Stimulated activated naive CD8-positive, alpha-beta T cell treated with anti-CD3 and anti-CD28 coated beads, Interleukin-15, Interleukin-2, amounts not matched to agents 100 U/mL and 50 U/mL, for 24 hours (primary cell): ENCODE measurements at regions not wholly inside any gene's neighbourhood (a gene's known extent, or its start where the extent isn't known, plus 50 kb on each side); places are given as distances from the start of the nearest gene placed in this dataset.

Source experiments
- ATAC-seq: fragments of 150-1000 bp; cut with Tn5 transposase; one replicate; pipeline ENCODE4 v1.10.0; 2021
- DNase-seq: peaks from one replicate; pipeline ENCODE4 v3.0.0; 2021

DNA sequence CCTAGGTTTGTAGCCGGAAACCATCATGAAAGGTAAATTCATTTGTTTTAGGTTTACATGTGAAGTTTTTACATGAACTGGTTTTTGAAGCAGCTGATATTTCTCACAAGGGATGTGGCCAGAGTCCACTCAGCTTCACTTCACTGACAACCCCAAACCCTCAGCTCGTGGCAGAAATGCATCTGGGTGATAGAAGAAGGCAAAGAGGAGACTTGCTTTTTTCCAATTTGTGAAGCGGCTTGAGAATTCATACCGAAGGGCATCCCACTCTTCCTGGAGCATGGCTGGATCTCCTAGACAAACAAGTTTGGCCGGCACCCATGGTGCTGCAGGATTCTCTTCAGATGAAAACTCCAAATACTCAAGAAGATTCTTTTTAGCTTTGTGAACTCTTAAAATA is 392.8 kb upstream of the CNR1 start:
- no peak for ATAC-seq
- DNase-seq, result no peak

DNA sequence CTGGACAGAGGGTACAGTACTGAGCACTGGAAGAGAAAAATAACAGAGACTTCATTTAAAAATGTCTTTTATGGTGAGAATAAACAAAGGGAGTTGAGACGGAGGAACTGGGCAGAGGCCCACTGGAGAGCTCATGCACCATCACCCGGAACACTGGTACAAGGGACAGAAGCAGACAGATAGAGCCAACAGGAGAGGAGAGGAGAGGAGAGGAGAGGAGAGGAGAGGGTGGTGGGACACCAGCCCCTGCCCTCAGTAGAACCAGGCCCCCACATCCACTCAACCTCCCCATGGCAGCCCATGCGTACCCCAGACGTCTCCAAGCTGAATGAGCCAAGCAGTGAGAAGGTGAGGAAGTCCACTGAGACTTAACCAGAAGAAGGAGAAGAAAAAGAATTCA is 390.5 kb upstream of the CNR1 start:
- DNase-seq, result no peak

GRCh38 chr6:88548891-88549505 is 382.9 kb upstream of the CNR1 start:
- DNase-seq (no peak), ATAC-seq (no peak)

More for the DNA sequence above, 390.5 kb upstream of the CNR1 start:
- ATAC-seq, result no peak

- ATAC-seq (peak; percentile 89), DNase-seq (no peak)
Measured at GRCh38 chr6:88547768-88548167, 381.6 kb upstream of the CNR1 start.

DNA sequence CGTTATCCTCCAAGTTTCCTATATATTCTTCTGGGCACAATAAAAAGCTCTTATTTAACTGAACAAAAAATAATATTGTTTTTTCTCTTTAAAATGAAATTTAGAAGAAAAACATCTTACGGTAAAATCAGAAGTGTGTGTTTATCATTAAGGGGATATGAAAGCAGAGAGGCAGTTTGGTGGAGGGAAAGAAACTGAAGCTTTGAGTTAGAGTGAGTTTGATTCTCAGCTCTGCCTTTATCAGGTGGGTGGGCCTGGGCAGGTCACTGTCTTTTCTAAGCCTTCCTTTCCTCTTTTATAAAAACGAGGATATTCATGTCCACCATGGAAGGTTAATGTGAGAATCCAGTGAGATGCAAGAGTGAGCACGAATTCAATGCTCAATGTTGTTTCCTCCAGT is 379.8 kb upstream of the CNR1 start:
- ATAC-seq (no peak), DNase-seq (no peak)

GRCh38 chr6:88544986-88545612 is 379.0 kb upstream of the CNR1 start:
- no peak for DNase-seq
- ATAC-seq, result no peak

DNA sequence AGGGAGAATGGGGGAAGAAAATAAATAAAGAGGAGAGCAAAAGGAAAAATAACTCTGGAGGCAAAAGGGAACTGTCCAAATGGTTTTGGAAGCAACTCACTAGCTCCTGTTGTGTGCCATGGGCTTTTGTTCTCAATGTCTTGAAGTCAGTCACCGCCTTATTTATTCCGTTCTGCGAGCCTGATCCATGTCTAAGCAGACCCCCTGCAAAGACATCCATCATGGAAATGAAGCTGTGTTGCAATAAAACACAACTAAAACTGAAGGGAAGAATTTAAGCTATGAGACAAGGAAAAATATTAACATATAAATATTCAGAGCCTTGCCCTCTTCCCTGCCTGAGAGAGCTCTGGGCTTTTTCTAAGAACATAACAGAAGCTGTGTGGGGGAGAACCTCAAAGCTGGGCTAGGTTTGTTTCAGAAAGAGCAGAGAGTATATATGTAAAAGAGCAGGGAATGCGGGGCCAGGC is 373.2 kb upstream of the CNR1 start:
- ATAC-seq (no peak), DNase-seq (no peak)

GRCh38 chr6:88538840-88539239 is 372.7 kb upstream of the CNR1 start:
- ATAC-seq (no peak), DNase-seq (no peak)

GRCh38 chr6:88538130-88538706 is 372.1 kb upstream of the CNR1 start:
- ATAC-seq (no peak), DNase-seq (no peak)

DNA sequence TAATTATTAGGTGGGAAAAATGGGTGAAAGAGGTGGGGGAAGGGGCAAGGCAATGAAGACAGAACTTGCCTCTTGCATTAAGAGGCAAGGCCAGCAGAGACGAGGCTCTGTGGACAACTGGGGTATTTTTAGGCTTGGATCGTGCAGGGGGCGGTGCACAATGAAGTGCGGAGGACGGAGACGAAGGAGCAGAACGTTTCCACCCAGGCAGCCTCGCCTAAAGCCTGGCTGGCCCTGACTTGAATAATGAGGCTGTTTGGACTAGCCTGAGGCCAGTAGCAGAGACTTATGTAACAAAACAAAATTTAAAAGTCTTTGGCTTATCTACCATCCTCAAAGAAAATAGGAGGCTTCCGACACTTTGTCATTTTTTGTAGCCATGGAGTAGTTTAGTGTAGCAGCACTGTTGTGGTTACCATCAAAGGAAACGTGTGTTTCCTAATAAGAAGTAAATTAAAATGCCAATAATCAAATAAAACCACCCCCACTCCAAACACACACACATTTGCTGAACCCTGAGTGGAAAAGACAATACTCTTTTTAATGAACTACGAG is 370.0 kb upstream of the CNR1 start:
- ATAC-seq (no peak), DNase-seq (no peak)

- DNase-seq (no peak), ATAC-seq (no peak)
Measured at GRCh38 chr6:88535306-88535705, 369.2 kb upstream of the CNR1 start.

- DNase-seq, result no peak
- ATAC-seq, result no peak
Measured at GRCh38 chr6:88532241-88532860, 366.2 kb upstream of the CNR1 start.

DNA sequence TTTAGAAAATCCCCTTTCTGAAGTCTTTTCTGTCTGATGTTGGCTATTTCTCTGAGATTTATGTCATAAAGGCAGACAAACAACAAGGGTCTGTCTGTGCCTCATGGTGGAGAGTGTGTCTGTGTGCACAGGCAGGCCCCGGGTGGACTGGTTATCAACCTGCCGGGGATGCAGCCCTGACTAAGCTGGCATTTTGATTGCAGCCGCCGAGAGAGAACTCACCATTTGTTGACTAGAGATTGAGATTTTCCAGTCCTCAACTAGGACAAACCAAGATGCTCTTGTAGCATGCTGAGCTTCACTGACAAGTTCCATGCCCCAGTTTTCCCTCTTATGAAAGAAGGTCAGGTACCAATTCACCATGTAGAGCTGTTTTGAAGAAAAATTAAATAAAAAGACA is 363.6 kb upstream of the CNR1 start:
- ATAC-seq (no peak), DNase-seq (no peak)

DNA sequence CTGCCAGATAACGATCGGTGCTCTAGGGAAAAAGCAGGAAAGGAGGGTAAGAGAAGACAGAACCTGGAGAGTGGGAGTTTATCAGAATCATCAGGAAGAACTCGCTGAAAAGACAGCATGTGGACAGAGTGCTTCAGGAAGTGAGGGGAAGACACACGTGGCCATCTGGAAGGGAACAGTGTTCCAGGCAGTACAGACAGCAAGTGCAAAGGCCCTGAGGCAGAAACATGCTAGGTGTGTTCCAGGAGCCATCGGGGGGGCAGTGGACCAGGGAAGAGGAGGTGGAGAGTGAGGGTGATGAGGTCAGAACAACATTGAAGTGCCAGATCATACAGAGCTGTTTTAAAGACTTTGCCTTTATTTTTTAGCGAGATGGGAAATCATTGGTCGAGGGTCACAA is 354.3 kb upstream of the CNR1 start:
- no peak for ATAC-seq

GRCh38 chr6:88520017-88520338 is 353.8 kb upstream of the CNR1 start:
- no peak for ATAC-seq

More for the DNA sequence above, 354.3 kb upstream of the CNR1 start:
- no peak for DNase-seq

DNA sequence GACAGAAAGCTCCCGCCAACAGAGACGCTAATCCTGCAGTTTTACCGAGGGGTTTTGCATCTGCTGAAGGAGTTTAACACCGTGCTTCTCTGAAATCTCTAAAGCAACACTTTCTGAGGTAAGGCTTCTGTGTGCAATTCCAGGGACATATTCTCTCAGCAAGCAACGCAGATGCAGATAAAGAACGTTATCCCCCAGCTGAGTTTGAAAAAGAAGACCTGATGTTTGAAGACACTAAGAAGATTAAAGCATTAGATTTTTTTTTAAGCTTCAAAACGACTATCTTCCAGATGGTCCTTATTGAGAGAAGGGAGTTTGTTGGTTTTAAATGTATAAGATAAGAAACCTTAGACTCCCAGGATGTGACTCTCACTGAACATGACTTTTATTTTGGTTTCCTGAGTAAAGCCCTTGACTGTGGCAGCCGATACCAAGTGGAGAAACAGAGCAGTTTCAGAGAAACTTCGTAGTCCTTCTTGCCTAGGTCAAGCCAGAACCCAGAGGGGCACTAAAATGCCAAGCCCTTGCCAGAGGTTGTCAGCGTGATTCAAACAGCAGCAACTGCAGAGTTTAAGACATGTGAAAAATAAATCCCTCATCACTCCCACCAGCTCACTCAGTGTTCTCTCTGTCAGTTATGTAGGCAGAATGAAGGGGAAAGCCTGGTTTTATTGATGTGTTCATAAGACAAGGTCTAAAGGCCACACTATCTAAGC is 353.3 kb upstream of the CNR1 start:
- ATAC-seq (no peak), DNase-seq (no peak)

More at GRCh38 chr6:88520017-88520338, 353.8 kb upstream of the CNR1 start:
- DNase-seq, result no peak

DNA sequence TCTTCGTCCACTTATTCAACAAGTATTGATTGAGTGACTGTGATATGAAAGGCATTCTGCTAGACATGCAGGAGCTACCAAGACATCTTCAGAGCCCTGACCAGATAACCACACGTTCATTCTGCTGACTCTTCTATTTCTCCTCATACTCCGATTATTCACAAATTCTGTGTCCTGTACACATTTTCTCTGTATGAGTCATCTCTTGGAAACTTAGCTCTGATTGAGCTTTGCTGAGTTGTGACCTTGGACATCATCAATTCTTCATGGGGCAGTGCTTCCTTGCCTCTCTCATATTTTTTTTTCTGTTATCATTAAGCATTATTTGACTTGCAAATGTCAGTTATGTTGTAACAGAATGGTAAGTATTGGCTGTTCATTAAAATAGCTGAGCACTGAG is 351.6 kb upstream of the CNR1 start:
- ATAC-seq (no peak), DNase-seq (no peak)

DNA sequence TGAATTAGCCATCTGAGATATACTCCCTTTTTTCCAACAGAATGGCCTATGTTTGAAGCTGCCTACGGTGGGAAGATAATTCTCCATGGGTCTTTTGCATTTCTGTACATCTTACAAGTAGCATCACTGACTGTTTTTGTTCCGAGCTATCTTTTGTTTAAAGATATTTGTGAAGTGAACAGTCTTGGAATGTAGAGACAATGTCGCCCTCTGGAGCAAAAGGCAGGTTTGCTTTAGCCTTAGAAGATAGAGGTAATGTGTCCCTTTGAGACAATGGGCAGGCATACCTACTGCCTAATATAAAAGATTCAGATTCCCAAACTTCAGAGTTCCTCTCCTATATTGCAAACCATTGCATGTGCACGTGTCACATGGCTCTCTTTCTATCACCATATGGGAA is 347.8 kb upstream of the CNR1 start:
- DNase-seq, result no peak
- ATAC-seq, result no peak

DNA sequence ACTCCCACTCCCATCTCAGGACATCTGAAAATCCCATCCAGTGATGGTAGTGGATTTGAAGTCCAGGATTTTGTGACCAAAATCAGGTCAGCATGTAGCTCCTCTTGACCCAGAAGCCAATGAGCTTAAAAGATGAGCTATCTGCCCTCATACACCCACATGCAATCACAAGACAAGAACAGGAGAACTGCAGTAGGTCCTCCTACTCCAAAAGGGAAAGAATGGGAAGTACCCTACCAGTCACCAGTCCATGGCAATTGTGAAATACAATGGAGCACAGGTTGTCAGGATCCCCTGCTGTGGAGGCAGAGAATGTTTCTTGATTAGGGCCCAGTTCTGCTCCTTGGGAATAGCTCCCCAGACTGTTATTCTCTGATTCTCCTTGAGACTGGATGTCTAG is 347.3 kb upstream of the CNR1 start:
- no peak for DNase-seq

GRCh38 chr6:88512951-88513350 is 346.8 kb upstream of the CNR1 start:
- ATAC-seq (no peak), DNase-seq (no peak)

More for the DNA sequence above, 347.3 kb upstream of the CNR1 start:
- ATAC-seq, result no peak

- no peak for ATAC-seq
Measured at GRCh38 chr6:88502391-88502790, 336.2 kb upstream of the CNR1 start.

More at GRCh38 chr6:88502391-88502790, 336.2 kb upstream of the CNR1 start:
- no peak for DNase-seq
